ENCODE measurements at regions not wholly inside any gene's neighbourhood (a gene's known extent, or its start where the extent isn't known, plus 50 kb on each side); places are given as distances from the start of the nearest gene placed in this dataset.

DNA sequence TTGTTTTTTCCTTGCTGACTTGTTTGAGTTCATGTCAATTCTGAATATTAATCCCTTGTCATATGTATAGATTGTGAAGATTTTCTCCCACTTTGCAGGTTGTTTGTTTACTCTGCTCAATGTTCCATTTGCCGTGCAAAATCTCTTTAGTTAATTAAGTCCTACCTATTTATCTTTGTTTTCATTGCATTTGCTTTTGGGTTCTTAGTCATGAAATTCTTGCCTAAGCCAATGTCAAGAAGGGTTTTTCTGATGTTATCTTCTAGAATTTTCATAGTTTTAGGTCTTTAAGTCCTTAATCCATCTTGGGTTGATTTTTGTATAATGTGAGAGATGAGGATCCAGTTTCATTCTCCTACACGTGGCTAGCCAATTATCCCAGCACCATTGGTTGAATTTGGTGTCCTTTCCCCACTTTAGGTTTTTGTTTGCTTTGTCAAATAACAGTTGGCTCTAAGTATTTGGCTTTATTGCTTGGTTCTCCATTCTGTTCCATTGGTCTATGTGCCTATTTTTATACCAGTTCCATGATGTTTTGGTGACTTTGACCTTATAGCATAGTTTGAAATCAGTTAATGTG lies 163.1 kb upstream of the PGR start:
- no peaks in the 10 kb centered on the region for H3K4me1 ChIP-seq (replicated peaks in 1 of 2)
- no peak overlapping the region for H3K4me3 ChIP-seq
- intact Hi-C loops (cut with DNase I) = no loop called here
- DNase-seq = no peak
- peaks cover 0 to 3% (median 0%) of the 10 kb centered on the region in 3 donors for H3K9me3 ChIP-seq (replicated peaks in 1 of 3)
- WGBS, 4 donors = 65 to 79% (median 73%) methylated on average over 2 of the region's 2 CpGs
- no peak overlapping the region for H3K27ac ChIP-seq
- TF ChIP-seq POLR2A (IDR thresholded peaks at IDR 0.05) = no peak
- TF ChIP-seq, protein P1, sequence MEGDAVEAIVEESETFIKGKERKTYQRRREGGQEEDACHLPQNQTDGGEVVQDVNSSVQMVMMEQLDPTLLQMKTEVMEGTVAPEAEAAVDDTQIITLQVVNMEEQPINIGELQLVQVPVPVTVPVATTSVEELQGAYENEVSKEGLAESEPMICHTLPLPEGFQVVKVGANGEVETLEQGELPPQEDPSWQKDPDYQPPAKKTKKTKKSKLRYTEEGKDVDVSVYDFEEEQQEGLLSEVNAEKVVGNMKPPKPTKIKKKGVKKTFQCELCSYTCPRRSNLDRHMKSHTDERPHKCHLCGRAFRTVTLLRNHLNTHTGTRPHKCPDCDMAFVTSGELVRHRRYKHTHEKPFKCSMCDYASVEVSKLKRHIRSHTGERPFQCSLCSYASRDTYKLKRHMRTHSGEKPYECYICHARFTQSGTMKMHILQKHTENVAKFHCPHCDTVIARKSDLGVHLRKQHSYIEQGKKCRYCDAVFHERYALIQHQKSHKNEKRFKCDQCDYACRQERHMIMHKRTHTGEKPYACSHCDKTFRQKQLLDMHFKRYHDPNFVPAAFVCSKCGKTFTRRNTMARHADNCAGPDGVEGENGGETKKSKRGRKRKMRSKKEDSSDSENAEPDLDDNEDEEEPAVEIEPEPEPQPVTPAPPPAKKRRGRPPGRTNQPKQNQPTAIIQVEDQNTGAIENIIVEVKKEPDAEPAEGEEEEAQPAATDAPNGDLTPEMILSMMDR (IDR thresholded peaks at IDR 0.05) = no peak
- no peaks in the 10 kb centered on the region for H3K36me3 ChIP-seq (replicated peaks in 1 of 2)
- no peaks in the 10 kb centered on the region for H3K27me3 ChIP-seq

DNA sequence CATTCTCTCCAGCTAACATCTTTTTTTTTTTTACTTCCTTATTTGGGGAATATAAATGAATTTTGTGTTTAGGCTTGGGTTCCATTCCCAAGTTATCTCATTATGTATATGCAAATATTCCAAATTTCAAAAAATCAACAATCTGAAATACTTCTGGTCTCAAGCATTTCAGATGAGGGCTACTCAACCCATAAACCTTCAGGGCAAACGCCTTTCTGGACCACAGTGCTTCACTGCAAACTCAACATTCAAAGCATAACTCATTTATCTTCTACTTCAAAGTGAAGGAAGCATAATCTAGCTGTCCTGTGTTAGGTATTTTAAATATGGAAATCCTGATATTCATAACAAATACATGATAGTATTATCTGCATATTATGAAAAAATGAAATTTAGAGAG lies 161.7 kb upstream of the PGR start:
- no peaks in the 10 kb centered on the region for H3K4me1 ChIP-seq (replicated peaks in 1 of 2)
- TF ChIP-seq, protein P1 (IDR thresholded peaks at IDR 0.05) = no peak
- no peak for TF ChIP-seq POLR2A (IDR thresholded peaks at IDR 0.05)
- no peak for DNase-seq
- H3K27me3 ChIP-seq = no peaks in the 10 kb centered on the region
- H3K27ac ChIP-seq = no peak overlapping the region
- intact Hi-C loops (cut with DNase I) = no loop called here
- H3K4me3 ChIP-seq = no peak overlapping the region
- 45 to 54% (median 49%) methylated on average over 1 of the region's 1 CpG for WGBS, 4 donors
- no peaks in the 10 kb centered on the region for H3K36me3 ChIP-seq (replicated peaks in 1 of 2)
- peaks cover 0 to 3% (median 0%) of the 10 kb centered on the region in 3 donors for H3K9me3 ChIP-seq (replicated peaks in 1 of 3)

DNA sequence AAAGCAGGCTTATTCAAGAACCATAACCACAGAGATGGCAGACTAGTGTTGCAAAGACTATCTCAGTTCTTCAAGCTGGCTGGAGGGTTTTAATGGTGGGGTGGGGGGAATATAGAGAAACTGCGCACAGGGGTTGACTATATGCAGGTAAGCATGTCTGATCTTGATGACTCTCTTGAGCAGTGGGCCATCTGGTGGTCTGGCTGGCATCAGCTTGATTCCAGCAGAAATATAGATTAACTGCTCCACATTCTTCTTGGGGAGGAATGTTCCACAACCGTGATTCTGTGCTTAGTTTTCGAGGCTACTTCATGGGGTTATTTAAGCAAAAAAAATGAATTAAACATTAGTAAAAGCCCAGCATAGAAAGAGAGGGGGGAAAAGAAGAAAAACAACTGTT lies 158.8 kb upstream of the PGR start:
- no peaks in the 10 kb centered on the region for H3K27me3 ChIP-seq
- TF ChIP-seq POLR2A (IDR thresholded peaks at IDR 0.05) = no peak
- WGBS, 4 donors = 53 to 69% (median 61%) methylated on average over 3 of the region's 3 CpGs
- no peak overlapping the region for H3K4me3 ChIP-seq
- no peak overlapping the region for H3K27ac ChIP-seq
- H3K36me3 ChIP-seq (replicated peaks in 1 of 2) = no peaks in the 10 kb centered on the region
- peaks cover 0 to 3% (median 0%) of the 10 kb centered on the region in 3 donors for H3K9me3 ChIP-seq (replicated peaks in 1 of 3)
- DNase-seq = no peak
- intact Hi-C loops (cut with DNase I) = no loop called here
- no peaks in the 10 kb centered on the region for H3K4me1 ChIP-seq (replicated peaks in 1 of 2)

DNA sequence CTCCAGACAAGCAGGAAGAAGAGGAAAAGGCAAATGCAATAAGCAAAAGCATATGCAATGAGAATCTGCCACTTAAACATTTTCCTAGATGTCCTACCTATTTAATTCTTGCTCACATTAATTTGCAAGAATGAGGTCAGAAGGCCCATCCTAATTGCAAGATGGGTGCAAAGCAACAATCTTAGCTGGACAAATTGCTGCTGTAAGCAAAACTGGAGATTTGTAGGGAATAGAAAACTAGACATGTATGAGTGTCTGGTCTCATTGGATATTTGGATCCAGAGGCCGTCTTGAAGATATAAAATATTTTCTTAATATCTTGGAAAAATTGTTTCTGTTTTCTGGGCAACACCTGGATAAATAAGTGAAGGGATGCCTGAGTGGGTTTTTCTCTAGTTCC lies 150.1 kb upstream of the PGR start:
- H3K27me3 ChIP-seq = no peaks in the 10 kb centered on the region
- WGBS, 4 donors = 70 to 88% (median 73%) methylated on average over 1 of the region's 1 CpG
- no peaks in the 10 kb centered on the region for H3K9me3 ChIP-seq (replicated peaks in 1 of 3)
- TF ChIP-seq, protein P1 (IDR thresholded peaks at IDR 0.05) = no peak
- no peak for TF ChIP-seq POLR2A (IDR thresholded peaks at IDR 0.05)
- intact Hi-C loops (cut with DNase I) = no loop called here
- DNase-seq = no peak
- H3K27ac ChIP-seq = no peak overlapping the region
- no peak overlapping the region for H3K4me3 ChIP-seq
- H3K4me1 ChIP-seq (replicated peaks in 1 of 2) = no peaks in the 10 kb centered on the region
- no peaks in the 10 kb centered on the region for H3K36me3 ChIP-seq (replicated peaks in 1 of 2)

DNA sequence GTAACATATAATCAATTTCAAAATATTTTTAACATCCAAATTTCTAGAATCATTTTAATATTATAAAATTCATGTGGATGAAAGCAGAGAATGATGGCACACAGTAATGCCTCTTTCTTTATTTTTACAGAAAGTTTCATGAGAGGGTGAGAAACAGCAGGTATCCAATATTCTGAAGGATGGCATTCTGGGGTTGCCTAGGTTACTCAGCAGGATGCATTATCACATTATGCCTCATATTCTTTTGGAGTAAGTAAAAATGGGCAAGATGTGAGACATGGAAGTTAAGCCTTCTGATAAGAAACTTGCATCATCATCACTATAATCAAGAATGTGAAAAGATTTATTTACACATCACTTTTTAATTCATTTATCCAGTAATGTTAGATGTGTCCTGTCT lies 148.7 kb upstream of the PGR start:
- Histone ChIP-seq H3K4me3 (no peak overlapping the region), H3K27ac (no peak overlapping the region), H3K36me3 (replicated peaks in 1 of 2) (no peaks in the 10 kb centered on the region), H3K9me3 (replicated peaks in 1 of 3) (no peaks in the 10 kb centered on the region), H3K4me1 (replicated peaks in 1 of 2) (no peaks in the 10 kb centered on the region), H3K27me3 (no peaks in the 10 kb centered on the region)
- TF ChIP-seq POLR2A (IDR thresholded peaks at IDR 0.05) = no peak
- intact Hi-C loops (cut with DNase I) = no loop called here
- DNase-seq = no peak

Measured in adrenal gland (tissue), 9 donors.